COLO829 (cell line): ENCODE measurements at regions not wholly inside any gene's neighbourhood (a gene's known extent, or its start where the extent isn't known, plus 50 kb on each side); places are given as distances from the start of the nearest gene placed in this dataset.
"Not testable (repeated sequence)": the region's sequence is repeated elsewhere in the genome, so short reads cannot be mapped to it uniquely, and the experiment has no call there.

Experiments
- DNase-seq: peaks from one replicate; pipeline ENCODE4 v3.0.0; 2012; ENCODE audit warnings: low spot score

GRCh38 chr13:84865783-84866221 lies 933.4 kb downstream of the SLITRK6 start:
- peak; percentile 20 for DNase-seq

- no peak for DNase-seq
These were observed 934.9 kb downstream of the SLITRK6 start for GRCh38 chr13:84864341-84864740.

DNA sequence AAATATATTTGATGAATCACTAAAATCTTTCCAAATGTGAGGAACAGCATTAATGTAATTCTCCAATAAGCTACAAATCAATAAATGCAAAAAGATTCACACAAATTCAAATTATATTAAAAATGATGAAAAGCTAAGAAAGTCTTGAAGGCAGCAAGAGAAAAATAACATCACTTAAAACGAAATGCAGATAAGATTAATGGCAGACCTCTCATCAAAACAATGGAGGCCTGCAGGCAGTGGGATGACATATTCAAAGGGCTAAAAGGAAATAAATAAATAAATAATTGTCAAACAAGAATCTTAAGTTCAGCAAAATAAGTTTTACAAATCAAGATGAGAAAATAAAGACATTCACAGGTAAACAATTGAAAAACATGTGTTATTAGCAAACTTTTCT lies 952.1 kb downstream of the SLITRK6 start:
- no peak for DNase-seq

GRCh38 chr13:84845907-84846619 lies 953.2 kb downstream of the SLITRK6 start:
- DNase-seq = no peak

DNA sequence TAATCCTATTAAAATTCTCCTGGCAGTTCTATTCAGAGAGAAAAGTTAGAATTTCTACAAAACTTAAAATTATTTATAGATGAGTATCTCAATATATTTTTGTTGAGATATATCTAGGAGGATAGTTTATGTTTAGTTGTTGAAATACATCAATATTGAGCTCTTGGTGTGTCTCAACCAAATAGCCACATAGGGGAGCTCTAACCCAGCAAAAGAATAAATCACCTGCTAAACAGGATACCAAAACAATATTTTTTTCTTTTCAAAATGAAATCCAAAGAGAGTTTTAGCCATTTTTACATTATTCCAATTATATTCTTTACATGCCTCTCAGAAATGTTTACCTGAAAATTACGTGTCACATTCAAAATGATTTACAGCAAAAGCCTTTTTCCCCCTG lies 954.7 kb downstream of the SLITRK6 start:
- peak; percentile 21 for DNase-seq

GRCh38 chr13:84843368-84843767 lies 955.9 kb downstream of the SLITRK6 start:
- no peak for DNase-seq

DNA sequence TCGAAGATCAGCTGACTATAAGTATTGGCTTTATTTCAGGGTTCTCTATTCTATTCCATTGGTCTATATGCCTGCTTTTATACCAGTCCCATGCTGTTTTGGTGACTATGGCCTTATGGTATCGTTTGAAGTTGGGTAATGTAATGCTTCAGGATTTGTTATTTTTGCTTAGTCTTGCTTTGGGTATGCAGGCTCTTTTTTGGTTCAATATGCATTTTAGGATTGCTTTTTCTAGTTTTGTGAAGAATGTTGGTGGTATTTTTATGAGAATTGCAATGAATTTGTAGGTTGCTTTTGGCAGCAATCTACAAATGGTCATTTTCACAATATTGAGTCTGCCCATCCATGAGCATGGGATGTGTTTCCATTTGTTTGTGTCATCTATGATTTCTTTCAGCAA lies 951.9 kb upstream of the SLITRK1 start:
- no peak for DNase-seq

GRCh38 chr13:84831666-84832657 lies 949.7 kb upstream of the SLITRK1 start:
- no peak for DNase-seq

DNA sequence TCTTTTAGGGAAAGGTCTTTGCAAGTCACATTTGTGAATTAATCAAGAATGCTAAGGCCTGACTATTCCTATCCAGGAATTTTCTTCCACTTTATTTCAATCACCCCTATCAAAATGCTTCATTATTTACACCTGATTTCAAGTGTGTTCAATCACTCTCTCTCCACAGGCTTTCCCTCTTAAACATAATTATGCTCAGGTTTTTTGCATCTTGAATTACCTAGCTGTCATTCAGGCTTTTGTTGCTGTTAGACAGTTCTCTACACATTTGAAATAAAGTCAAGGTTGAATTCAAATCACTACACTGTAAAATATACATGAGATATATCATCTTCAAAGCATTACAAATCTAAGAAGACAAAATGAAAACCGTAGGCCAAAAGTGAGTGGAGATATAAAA lies 941.3 kb upstream of the SLITRK1 start:
- no peak for DNase-seq

GRCh38 chr13:84821261-84821660 lies 939.0 kb upstream of the SLITRK1 start:
- DNase-seq = no peak

DNA sequence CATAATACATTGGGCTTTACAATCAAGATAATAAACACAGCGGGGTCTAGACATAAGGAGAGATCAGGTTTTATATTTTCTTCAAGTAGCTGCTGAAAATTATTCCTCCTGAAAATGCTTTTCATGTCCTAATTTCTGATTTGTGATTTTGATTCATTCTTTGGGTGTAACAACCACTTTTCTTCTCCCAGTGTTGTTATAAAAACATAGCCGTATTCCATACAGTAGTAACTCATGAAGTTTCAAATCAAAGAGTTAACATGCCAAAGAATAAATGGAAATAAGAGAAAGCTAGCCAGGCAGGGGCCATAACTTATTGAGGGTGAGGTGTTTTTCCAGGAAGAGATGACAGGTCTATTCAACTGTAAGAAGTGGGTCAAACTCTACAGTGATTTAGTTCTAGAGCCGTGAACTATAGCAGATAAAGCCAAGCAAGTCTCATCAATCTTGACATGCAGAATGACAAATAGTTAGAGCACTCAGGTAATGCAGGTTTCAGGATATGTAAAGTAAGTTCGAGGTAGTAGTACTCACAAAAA lies 934.4 kb upstream of the SLITRK1 start:
- DNase-seq = no peak

- DNase-seq = no peak
These were observed 930.5 kb upstream of the SLITRK1 start for GRCh38 chr13:84812789-84813188.

DNA sequence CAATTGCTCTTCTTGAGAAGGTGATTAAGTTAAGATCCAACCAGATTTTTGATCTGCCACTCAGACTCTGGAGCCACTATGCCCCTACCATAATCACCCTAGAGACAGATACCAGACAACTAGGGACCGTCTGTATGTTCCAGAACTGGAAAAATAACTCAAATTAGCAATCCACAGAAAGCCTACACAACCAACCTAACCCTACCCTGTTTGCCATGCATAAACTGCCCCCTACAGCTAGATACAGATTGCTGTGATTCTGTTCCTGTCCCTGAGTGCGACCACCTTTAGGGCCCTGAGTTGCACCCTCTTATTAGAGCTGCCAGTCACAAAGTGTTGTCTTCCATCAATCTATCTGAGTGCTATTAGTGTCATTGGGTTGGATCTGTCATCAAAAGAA lies 929.8 kb upstream of the SLITRK1 start:
- DNase-seq = no peak

DNA sequence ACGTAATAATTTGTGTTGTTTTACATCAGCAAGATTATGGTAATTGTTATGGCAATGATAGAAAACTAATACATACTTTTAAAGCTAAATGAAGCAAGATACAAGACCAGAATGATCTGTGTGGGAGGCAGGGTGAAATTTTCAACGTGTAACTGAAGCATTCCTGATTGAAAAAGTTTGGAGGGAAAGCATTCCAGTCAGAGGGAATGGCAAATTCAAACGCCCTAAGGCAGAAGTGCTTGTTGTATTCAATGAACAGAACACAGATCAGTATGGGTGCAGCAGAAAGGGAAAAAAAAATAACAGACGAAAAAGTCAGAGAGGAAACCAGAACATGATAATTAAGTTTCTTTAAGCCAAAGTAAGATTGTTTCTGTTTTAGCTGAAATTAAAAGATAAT lies 928.5 kb upstream of the SLITRK1 start:
- peak; percentile 3 for DNase-seq

- DNase-seq = no peak
These were observed 919.8 kb upstream of the SLITRK1 start for GRCh38 chr13:84802073-84802472.

GRCh38 chr13:84784443-84785153 lies 902.3 kb upstream of the SLITRK1 start:
- DNase-seq = no peak

- no peak for DNase-seq
These were observed 895.0 kb upstream of the SLITRK1 start for GRCh38 chr13:84777316-84777715.

DNA sequence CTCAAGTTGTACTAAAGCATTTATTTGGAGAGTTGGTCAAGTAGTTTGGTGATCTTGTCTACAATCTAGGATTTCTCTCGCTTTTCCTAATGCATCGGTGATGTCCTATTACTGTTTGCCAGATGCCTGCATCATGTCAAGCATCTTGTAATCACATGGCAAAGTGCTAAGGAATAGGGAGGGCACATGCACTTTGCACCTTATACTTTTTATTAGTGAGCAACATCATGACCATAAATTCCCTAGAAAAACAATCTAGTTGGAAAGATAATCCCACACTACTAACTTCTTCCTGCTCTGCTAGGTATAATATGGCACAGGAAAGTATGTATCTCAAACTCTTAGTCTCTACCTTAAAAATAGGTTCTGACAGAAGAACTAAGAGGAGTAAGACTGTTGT lies 894.3 kb upstream of the SLITRK1 start:
- no peak for DNase-seq

DNA sequence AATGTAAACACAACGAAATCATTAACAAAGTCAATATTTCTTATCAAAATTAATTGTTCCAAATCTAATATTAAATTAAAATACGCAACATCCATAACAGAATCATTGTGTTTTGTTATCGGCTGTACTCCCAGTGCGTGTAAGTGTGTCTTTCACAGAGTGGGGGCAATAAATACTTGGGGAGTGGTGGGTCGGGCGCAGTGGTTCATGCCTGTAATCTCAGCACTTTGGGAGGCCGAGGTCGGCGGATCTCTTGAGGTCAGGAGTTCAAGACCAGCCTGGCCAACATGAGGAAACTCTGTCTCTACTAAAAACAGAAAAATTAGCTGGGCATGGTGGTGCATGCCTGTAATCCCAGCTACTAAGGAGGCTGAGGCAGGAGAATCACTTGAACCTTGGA lies 893.6 kb upstream of the SLITRK1 start:
- DNase-seq = not testable (repeated sequence)

DNA sequence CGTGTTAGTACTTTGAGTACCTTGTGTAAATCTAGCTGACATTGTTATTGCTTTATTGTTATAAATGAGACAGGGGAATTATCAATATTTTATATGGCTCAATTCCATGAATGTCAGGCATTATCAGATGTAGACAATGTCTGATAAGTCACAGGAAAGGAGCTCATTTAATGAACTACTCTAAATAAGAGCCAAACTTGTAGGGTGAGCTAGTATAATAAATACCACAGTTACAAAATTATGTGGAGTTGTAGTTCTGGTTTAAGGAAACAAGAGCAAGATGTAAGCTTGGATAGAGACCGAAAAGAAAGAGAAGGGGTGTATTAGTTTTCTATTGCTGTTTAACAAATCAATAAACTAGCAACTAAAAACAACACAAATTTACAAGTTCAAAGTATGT lies 891.8 kb upstream of the SLITRK1 start:
- DNase-seq = no peak

DNA sequence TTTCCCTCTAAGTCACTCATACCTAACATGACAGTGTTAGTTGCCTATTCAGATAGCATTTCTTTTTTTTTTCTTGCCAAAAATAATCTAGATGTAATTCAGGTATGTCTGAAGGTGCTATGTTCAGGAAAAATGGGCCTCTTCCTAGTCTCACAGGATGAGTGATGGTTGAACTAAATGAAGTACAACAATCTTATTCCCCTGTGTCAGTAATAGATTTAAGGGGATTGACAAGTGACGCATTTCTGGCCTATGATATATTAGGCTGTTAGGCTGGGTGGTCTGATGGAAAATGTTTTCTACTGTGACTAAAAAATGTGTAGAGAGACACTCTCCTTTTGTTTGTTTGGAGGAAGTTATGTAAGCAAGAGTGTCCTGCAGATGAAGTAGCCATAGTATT lies 878.7 kb upstream of the SLITRK1 start:
- DNase-seq = no peak

DNA sequence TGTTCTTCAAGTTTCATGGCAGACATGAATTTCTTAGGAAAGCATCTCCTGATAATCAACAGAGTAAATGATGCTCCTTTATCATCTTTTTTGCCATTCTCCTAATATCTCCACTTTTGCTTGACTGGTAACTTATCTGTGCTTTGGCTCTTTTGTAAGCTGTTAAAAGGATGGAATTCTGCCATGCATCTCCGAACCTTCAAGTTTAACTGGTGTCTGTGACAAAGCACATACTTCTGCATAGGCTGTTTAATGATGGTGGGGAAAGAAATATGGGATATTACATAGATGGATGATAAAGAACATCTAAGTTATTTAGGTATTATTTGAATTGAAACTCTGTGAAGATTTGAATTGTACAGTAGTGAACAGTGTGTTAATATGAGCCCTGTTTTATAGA lies 866.9 kb upstream of the SLITRK1 start:
- DNase-seq = no peak
